NCI-H2196 (cell line): ENCODE measurements at regions not wholly inside any gene's neighbourhood (a gene's known extent, or its start where the extent isn't known, plus 50 kb on each side); places are given as distances from the start of the nearest gene placed in this dataset.

Experiments used
- DNase-seq: peaks from one replicate; lab custom pipeline; 2025; ENCODE audit not compliant: unreplicated experiment; lab: John Stamatoyannopoulos, UW

DNA sequence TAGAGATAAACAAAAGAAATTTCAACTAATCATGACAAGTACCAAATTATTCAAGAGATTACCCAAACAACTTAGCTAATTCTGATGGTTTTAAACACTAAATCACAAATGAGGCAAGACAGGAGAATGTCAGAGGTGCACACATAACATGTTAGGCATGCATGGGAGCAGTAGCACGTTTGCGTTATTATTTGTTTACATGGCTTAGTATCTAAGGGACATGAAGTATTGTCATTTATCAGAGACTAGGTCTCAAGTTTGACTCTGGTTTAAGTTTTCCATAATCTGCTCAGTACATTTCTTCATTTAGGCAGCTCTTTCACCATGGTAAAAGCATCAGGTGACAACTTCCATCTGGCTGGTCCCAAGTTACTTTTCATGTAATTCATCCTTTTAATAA lies 244.1 kb upstream of the TNC start:
- DNase-seq: no peak

DNA sequence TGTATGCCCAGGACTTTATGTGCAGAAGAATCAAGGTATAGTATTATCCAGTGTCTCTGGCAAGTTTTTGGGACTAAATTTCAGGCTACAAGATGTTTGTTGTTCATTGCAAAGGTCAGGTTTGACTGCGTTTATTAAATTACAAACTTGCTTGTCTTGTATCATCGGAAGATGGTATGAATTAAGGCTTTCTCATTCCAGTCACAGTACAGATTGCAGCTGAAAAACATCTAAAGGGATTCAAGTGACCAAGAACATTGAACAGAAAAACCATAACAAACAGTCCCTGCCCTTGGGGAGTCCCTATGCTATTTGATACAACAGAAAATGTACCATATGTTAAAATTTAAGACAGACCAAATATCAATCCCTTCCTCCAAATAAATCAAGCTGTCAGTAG lies 244.7 kb upstream of the TNC start:
- no peak for DNase-seq

DNA sequence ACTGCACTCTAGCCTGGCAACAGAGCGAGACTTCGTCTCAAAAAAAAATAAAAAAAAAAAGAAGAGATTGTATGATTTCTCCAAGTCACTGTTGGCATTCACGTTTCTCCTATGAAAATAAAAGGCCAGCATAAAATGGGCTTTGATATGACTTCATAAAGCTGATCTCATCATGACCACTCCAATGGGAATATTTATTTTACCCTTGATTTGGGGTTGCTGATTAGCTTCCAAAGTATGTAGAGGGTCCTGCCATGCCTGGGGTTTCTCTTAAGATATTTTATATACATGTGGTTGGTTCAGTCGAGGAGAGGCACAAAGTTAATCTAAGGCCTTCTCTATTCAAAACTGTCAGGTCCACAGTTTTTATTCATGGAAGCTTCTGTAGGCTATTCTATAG lies 247.0 kb upstream of the TNC start:
- DNase-seq: no peak

DNA sequence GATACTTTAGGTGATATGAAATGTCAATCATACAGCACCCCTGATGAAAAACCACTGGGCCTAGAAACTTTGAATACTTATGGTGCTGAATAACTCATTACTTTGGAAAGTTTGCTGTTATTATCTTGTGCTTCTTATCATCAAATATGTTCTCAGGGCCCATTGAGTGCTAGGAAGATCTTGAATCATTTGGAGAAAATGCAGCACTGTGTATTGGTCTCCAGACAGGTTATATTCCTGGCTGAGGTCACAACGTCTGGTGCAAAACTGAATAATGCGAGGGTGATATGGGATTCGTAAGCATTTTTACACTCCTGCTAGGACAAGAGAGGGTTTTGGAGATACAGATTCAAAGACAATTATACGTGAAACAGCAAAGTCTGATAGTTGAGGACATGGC lies 249.4 kb upstream of the TNC start:
- no peak for DNase-seq

DNA sequence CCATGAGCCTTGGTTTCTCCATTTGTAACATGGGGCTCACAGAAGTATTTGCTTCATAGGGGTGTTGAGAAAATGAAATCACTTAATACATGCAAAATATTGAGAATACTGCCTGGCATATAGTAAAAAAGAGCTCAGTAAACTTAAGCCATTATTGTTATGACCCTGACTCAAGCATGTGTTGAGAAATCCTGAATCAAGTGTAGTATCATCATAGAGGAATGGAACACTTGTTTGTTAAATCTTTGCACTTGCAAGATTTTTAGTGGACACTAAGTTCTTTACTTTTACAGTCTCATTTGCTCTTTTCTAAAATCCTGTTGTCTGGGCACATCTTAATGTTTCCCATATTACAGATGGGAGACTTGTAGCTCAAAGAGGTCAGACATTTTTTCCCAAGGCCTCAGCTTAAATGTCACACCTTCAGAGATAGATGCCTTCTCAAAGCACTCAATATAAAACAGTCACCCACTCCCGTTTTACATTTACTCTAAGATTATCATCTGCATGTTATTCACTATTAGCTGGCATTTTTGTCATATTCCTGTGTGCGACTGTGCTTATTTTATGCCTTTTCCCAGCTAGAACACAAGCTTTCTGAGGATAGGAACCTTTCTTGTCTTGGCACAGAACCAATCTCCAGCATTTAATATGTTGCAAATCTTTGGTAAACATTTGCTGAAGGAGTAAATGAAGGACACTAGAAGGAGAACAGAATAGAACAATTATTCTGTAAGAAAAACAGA lies 250.0 kb upstream of the TNC start:
- no peak for DNase-seq

DNA sequence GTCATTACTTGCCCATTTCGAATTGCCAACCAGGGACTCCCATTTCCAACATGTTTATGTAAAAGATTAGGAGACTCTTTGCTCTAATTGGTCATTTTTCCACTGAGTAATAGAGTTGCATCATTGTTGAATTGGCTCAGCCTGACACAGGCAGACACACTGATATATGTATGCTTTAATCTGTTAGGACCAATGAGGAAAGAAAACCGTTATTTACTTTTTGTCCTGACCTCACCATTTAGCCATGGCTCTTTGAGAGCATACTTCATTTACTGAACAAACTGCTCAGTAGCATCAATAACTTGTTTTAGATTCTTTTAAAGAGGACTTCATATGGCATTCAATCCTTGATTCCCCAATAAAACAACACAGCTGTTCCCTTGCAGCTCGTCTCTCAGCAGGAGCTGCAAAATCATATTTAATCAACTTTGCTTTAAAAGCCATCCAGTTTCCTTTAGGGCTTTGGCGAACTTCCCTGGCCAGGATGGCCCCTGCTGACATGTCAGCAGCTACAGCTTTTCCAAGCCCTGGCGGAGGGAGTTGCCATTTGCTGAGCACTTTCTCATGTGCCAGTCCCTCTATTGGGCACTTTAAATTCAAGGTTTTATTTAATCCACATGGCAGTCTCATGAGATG lies 251.5 kb upstream of the TNC start:
- peak; percentile 36 for DNase-seq

DNA sequence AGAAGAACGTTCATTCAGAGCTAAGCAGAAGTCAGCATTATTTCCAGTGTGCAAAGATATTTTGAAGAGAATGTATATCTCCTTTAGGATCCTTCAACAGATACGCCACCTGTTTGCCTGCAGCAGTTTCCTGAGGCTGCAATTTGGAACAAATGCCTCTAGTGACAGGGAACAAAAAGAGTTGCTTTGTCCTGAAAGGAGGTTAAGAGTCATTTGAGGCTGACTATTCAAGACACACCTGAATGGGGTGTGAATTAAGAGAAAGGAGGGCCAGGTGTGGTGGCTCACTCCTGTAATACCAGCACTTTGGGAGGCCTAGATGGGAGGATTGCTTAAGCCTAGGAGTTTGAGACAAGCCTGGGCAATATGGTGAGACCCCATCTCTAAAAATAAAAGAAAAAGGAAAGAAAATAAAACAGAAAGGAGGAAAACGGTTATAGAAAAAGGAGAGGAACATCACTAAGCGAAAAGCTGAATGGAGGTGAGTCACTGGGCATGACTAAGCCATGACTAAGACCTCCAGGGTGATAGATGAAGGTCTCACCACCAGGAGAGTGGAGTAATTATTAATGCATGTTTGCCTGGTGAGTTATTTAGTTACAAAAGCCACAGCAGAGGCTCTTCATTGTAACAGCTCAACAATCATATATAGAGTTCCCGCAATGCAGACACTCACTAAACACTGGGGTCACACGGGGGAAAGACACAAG lies 255.2 kb upstream of the TNC start:
- DNase-seq: peak; percentile 14

DNA sequence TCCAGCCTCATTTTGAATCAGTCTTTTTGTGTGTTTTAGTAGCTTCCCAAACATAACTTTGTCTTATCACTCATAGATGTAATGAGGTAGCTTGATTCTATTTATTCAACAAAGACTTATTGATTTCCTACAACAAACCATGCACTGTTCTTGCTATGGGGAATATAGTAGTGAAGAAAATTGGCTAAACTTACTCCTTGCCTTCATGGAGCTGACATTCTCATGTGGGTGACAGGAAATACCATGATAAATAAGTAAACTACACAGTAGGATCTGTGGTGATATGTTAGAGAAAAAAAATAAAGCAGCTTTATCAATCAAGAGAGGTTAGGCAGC lies 255.7 kb upstream of the TNC start:
- no peak for DNase-seq

DNA sequence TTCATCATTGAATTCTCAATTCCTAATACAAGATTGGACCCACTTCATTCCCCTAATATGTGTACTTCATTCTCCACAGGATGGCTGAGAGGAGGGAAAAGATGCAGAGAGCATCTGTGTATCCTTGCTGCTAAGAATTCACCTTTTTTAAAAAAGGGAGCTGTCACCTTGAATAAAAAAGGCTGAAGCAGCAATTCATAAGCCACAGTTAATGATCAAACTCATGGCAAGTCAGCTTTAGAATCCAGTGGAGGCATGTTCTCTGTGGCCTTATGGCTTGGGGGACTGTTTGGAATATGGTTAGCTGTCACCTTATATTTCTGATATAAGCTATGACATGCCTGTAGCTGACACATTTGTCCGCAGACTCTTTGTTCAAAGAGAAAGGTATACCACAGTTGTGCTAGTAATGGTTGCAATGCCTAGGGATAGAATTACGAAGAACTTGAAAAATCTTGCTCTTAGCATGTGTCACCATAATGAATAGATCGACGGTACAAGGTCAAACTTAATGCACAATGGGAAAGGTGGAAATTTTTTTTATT lies 256.8 kb upstream of the TNC start:
- no peak for DNase-seq

DNA sequence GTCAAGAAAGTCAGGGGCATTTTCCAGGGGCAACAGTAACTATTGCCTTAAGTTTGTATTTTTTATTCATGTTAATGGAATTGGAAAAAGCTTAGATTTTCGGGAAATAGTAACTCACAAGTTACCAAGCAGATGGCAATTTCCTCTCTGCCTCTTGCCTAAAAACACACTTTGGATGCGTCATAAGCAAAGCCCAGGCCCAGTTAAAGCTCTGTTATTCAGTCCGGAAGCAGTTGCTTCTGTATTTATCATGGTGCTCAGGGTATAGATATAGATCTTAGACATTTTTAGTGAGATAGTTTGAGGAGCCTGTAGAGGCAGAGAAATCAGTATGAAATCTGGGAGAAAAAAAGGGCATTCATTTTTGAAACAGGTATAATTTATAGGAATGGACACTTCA lies 260.3 kb upstream of the TNC start:
- no peak for DNase-seq

DNA sequence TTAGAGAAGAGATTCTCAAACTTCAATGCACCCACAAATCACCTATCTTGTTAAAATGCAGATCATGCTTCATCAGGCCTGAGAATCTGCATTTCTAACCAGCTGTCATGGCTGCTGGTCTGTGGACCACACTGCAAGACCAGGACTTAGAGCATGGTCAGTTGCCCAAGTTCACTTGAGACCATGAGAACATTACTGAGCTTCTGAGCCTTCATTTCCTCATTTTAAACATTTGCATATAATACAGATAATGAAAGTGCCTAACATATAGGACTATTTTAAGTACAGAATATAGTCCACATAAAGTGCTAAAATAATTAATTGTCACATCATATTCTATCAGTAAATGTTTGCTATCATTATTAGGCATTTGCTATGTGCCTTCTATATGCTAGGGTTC lies 260.8 kb upstream of the TNC start:
- no peak for DNase-seq

DNA sequence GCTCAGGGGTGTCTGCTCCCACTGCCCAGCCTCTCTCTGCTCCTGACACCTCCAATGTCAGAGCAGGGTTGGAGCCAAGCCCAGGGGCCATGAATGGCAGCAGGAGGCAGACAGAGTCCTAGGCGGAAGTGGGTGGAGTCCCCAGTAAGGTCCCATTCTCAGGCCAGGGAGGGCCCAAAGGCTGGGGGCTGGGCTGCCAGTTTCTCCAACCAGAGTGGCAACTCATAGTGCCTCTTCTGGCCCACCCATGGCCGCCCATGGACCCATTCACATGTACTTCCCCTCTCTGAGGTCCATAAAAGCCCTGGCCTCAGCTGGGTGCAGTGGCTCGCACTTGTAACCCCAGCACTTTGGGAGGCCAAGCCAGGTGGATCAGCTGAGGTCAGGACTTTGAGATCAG lies 261.8 kb upstream of the TNC start:
- no peak for DNase-seq

DNA sequence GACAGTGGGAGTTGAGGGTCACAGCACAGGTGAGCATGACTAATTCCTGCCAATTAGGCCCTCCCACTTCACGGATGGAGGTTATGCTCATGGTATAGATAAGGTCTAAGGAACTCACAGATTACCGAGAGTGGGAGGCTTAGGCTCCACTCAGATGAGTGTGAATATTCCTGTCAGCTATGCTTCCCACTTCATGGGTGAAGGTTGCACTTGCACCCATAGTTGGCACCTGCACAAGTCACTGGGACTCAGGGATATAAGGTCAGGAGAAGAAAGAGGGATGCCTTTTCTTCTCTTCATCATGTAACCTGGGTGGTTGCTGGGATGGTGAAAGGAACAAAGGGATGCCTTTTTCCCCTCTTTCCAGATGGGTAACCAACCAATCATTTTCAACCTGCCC lies 264.9 kb upstream of the TNC start:
- DNase-seq: no peak

DNA sequence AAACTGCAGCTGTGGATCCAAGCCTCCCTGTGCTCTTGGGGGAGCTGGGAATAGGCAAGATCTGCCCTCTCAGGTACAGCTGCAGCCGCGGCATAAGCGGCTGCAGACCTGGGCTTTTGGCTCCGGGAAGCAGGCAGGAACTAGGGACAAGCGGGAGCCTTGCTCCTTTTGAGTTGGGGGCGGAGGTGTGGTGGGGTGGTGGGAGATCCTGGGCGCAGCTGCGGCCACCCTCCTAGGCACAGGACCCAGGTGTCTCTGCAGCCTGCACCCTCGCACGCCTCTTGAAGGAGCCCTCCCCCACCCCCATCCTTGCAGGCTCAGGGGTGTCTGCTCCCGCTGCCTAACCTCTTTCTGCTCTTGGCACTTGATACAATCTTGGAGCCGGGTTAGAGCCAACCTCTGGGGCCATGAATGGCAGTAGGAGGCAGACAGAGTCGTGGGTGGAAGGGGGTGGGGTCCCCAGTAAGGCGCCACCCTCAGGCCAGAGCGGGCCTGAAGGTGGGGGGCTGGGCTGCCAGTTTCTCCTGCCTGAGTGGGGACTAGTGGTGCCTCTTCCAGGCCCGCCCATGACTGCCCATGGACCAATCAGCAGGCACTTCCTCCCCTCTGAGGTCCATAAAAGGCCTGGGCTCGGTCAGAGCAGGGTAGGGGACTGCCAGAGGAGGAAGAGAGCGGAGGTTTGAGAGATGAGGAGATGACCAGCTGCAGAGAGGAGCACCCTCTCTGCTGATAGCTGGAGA lies 267.6 kb upstream of the TNC start:
- DNase-seq: no peak

DNA sequence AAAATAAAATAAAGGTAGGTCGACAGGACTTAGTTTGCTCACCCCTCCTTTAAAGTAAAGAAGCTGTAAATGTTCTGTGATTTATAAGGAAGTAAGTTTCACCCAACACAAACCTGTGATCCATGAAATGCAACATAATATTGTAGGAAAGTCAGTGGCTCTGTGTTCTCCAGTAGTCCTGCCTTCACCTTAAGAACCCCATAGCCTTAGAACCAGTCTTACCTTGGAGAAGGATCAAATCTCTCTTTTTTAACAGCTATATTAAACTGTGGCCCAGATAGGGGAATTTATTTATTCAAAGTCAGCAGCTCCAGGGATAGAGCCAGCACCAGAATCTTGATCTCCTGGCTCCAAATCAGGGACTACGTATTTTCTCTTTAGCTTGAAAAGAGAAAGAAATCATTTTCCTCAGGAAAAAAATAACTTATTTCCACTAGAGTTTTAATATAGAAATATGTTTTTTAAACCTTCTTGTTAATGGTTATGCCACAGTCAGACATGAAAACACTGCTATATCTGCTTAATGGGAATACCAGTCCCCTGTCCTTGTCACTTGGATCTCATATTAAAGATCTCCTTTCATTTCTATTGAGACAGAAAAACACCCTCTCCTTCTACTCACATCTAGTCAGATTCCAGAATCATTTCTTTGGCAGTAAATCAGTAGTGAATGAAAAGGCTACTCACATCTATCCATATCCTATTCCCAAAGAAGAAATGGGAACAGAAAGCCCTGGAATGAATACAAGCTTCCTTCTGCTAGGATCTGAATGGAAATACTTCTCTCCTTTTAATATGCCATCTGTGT lies 269.2 kb upstream of the TNC start:
- DNase-seq: no peak

DNA sequence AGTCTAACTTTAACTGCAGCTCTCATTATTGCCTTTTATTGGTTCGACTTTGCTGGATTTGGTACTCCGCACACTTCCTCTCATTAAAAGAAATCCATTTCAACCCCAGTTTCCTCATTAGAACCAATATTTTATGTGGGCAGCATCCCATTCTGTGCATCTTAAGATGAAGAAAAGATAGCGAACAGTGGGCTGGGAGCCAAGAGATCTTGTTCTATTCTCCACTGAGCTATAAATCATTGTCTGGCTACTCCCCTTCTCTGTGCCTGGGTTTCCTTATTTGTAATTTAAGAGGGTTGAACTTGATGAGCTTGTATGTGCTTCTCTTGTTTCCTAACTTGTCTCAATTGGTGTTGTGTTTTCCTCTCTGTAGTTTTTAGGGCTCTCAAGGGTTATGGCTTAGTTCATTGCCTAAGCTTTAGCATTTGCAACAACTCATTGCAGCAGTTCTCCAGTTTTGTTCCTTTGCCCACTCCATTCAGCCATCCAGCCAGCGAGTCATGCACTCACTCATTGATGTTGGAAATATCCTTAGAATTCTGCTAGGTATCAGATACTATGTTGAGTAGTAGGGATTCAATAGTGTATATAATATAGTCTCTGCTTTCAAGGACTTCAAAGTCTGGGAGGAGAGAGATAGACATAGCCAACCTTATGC lies 273.3 kb upstream of the TNC start:
- DNase-seq: peak; percentile 10

DNA sequence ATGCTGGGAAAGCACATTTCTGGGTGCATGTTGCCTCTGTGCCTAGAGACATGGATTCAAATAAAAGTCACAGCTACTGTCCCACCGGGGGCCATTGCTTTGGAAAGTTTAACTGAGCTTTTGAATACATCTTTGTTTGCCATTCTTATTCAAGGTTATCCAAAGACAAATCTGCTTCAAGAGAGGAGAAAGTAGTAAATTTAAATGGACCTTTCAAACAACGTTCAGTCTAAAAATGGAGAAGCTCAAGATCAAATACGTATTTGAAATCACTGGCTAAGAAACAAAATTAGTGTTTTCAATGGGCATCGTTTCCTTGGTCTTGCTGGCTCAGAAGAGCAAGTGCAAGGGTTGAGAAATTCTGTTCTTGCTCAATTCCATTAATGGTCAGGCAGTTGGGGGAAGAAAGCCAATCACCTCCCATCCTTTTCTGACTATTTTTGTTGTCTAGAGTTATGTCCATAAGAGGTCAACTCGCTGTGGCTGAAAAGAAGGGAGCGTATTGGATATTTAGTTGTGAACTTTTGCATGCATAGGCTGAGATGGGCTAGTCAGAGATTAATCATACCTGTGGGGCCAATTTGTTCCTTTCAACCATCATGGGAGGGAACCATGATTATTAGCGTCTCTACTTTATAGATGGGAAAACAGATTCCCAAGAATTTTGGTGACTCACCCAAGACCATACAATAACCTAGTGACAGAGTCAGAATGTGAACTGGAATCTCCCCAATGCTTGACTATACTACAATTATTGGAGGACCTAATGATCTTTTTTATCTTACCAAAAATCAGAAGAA lies 276.2 kb upstream of the TNC start:
- no peak for DNase-seq

DNA sequence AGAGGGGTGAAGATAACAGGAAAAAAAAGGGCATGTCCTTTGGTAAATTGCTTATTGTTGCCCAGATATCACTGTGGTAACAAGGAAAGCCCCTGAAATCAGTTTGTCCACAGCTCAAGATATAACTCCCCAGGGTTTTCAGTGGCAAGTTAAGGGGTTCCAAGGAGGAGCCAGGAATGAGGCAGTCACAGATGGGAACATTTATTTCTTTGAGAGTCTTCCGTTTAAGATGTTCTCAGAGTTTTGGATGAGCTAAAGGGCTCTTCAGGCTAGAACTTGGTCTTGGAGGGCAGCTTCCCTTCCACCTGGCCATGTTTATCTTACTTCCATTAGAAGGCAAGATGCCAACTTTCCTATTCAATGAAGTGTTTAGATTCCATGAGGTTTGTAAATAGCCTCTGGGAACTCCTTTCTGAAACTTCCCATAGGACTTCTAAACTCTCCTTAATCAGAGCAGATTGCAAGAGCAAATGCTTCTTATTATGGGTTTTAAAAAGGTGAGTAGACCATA lies 277.6 kb upstream of the TNC start:
- peak; percentile 66 for DNase-seq

DNA sequence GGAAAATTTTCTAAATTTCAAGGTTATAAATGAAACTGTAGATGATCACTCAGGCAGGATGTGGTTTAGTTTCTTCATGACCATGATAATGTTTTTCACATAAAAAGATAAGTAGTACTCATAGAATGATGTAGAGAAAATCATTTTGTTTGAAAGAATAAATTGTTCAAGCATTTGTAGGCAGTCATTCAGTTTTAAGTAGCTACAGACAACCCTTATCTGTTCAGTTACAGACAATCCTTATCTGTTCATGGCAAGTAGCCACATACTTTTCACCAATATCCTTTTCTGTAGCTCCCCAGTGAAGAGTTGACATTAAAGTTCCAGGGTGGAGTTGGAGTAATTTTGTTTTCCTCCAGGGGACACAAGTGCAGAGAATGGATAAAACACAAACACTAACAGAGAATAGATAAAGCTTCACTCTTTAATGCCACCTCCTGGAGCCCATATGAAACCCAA lies 278.1 kb upstream of the TNC start:
- peak; percentile 40 for DNase-seq
